ENCODE measurements at regions not wholly inside any gene's neighbourhood (a gene's known extent, or its start where the extent isn't known, plus 50 kb on each side); places are given as distances from the start of the nearest gene placed in this dataset.
A peak's percentile ranks its signal among the peaks of the same experiment; 100 is the strongest.

- TF ChIP-seq CTCF (IDR thresholded peaks at IDR 0.05) (no peak), EZH2phosphoT487 (IDR thresholded peaks at IDR 0.05) (peak; percentile 44), EZH2 (IDR thresholded peaks at IDR 0.05) (no peak)
These were observed 366.1 kb upstream of the CRIM1 start for GRCh38 chr2:35989503-35989902.

Measured in neural progenitor cell (in vitro differentiated cells).